ENCODE measurements at regions not wholly inside any gene's neighbourhood (a gene's known extent, or its start where the extent isn't known, plus 50 kb on each side); places are given as distances from the start of the nearest gene placed in this dataset.

- DNase-seq (ENCODE audit: low spot score): no peak
These were observed 202.5 kb upstream of the CHRM2 start for GRCh38 chr7:136665878-136666509.

DNA sequence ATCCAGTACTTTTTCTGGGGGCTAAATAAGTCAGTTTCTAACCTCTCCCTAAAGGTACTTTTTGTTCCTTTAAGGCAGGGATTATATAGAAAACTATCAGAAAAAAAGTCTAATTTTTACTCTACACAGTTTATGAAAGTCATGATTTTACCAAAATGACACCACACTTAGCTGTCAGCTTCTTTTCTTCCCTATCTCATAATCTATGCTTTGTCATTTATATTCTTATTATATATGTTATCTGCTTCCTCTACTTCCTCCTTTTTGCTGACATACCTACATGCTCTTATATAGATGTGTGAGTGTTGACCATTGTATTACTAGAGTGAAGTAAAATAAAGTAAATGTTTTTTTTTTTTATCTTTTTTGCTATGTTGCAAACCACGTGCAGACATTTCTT lies 203.9 kb upstream of the CHRM2 start:
- no peak for DNase-seq (ENCODE audit: low spot score)

DNA sequence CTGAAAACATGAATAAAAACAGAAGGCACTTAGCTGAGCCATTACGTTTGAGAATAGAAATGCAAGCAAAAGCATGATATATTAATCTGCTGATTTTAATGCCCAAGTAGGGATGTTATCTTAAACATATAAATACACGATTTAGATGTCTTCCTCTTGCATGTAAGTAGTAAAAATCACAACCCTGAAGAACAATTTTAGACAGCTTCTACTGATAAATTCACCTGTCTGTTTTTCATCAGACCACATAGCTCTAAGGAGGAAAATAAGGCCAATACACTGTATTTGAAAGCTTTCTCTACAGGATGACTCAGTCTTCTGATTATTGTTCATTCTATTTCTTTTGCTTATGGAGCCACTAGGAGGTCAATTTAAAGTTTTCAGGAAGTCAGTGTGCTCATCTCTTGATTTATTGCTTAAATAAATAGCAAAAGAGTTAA lies 210.9 kb upstream of the CHRM2 start:
- no peak for DNase-seq (ENCODE audit: low spot score)

DNA sequence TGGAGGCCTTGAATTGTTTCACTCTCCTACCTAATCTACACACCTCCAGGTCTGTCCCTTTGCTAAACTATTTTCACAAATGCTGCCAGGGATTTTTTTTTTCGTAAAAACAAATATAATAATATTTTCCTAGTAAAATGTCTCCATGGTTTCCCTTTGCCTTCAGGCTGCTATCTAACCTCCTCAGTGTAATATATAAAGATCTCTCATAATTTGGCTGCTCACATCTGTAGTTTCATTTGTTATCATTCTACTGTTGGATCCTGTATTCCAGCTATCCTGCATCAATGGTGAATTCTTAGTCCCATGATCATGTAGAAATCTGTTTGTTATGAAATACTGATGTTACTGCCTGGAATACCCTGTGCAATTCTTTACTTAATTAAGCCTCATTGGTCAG lies 211.9 kb upstream of the CHRM2 start:
- no peak for DNase-seq (ENCODE audit: low spot score)

GRCh38 chr7:136655414-136655813 lies 213.0 kb upstream of the CHRM2 start:
- DNase-seq (ENCODE audit: low spot score): no peak

GRCh38 chr7:136654406-136654805 lies 214.0 kb upstream of the CHRM2 start:
- no peak for DNase-seq (ENCODE audit: low spot score)

DNA sequence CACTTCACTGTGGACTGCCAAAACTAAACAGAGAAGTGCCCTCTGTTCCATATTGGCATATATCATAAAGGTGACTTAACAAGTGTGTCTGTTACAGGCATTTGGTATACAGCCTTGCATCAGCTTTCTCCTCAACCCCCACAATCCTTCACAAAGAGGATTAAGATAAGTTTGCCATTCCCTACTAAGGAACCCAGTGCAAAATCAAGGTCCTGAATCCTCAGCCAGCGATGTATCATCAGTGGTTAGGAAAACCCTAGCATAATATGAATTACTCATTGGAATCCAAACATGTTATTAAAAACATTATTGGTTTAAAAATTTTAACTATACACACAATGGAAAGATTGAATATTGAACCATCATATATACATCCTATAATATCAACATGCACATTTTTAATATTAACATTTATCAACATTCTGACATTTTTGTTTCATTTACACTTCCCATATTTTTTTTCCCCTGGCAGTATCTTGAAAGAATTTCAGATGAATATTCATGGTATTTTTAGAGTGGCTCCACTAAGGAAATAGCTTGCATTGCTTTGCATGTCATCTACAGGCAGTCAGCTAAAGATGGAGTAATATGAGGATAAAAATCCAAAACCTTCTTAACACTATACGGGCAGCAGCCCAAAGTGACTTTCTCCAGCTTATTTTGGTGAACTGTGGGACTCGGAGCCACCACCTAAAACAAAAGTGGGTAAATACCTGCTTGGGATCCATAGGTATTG lies 215.6 kb upstream of the CHRM2 start:
- no peak for DNase-seq (ENCODE audit: low spot score)

DNA sequence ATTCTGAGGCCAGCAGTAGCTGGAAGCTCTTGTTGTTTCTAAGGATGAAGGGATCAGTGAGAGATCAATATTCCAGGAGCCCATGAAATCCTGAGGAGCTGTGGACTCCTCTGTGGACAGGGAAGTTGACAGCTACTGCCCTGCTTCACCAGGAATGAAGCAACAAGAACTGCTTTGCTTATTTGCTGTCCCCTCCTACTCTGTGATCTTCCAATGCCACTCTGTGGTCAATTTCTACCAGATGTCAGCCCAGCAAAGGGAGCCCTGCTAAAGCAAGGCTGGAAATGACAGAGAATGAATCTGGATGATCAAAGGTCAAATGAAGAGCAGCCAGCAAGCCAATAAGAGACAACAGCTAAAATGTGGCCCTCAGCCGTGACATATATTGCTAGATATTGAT lies 227.5 kb upstream of the CHRM2 start:
- DNase-seq (ENCODE audit: low spot score): no peak

DNA sequence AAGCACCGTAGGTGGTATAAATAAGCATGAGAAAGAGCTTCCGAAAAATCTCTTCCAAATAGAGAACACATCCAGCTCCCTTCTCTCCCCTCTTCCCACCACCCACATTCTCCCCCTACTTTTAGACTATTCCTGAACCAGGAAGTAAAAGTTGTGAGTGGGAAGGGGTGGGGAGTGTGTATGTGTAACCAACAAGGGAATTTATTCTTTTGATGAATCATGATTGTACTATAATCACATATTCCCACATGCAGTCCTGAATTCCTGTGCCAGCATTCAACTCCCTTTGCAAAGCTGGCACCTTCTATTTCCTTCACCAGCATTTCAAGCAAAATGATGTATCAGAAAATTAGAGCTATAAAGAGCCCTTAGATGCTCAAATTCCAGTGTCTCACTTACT lies 230.6 kb upstream of the CHRM2 start:
- DNase-seq (ENCODE audit: low spot score): no peak

GRCh38 chr7:136635751-136636150 lies 232.7 kb upstream of the CHRM2 start:
- DNase-seq (ENCODE audit: low spot score): no peak

DNA sequence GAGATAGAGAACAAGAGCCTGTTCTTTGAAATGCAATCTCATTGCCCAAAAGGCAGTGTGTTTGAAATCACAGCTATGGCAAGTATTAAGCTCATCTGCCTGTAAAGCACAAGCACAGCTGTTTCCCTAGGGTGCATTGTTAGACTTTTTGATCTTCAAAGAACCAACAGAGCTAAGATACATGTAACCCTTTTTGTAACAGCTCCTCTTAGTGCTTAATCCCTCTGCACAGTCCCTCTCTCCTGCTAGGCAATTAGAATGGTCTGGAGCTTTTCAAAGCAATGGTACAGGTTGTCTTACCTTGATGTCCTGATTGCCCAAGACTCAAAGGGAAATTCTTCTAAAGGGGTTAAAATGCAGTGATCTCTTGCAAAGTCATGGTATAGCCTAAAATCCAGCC lies 249.6 kb upstream of the CHRM2 start:
- no peak for DNase-seq (ENCODE audit: low spot score)

- DNase-seq (ENCODE audit: low spot score): no peak
These were observed 251.3 kb upstream of the CHRM2 start for GRCh38 chr7:136617176-136617575.

DNA sequence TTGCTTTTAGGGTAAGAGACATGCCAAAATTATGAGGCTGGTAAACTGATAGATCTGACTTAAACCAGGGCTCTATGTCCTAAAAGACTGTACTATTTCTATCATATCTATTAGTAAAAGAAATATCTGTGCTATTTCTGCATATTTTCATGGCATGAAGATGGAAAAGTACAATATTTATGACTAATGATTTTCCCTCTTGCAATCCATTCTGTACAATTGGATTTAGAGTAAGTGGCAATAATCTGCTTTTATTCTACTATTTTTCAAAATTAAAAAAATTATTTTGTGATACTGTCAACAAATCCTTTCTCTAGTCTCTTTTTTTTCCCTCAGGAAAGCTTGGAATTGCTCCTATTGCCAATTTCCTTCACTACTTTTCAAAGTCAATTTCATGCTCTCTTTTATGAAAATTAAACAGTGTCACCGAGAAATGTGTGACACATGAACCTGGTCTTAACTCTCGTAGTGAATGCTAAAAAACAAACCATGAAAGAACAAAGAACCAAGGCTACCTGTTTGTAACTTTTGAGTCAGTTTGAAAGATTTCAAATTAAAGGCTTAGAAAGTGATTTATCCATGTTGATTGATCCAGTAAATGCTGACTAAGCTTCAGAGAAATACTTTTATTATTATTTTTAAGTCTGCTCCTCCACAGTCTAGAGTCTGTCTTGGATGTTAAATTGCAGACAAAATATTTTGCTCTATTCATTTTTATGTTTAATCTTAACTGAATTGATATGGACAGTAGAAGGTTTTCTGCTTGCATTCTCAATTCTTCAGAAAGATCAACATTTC lies 262.7 kb upstream of the CHRM2 start:
- DNase-seq (ENCODE audit: low spot score): no peak

- DNase-seq (ENCODE audit: low spot score): no peak
These were observed 266.7 kb upstream of the CHRM2 start for GRCh38 chr7:136601772-136602171.

DNA sequence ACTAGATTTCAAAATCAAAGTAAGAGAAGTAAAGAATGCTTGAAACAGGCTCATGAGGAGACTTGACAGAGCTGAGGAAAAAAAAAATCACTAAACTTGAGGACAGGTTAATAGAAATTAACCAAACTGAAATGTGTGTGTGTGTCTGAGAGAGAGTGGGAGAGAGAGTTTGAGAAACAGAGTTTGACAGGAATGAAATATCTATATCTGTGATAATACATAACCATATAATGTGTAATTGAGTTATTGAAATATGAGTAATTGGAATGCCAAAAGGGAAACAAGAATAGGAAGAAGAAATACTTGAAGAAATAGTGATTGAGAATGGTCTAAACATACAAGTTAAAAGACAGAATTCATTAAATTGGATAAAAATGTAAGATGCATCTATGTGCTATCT lies 268.0 kb upstream of the CHRM2 start:
- no peak for DNase-seq (ENCODE audit: low spot score)

DNA sequence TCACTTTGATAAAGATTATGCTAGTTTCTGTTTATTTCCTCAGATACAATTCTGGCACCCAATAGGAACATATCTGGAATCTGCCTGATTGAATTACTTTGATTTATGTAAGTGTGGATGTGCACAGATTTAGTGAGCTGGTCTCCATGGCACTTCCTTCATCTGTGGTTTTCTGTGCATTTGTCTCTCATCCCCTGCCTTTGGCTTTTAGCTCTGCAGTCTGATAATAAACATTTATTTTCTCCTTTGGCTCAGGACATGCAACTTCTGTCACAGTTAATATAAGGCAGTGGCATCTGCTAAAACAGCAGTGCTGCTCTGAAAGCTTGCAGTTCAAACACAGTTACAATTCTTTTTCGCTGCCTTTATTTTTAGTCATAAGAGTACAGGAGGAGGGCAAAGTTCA lies 273.7 kb upstream of the CHRM2 start:
- no peak for DNase-seq (ENCODE audit: low spot score)

DNA sequence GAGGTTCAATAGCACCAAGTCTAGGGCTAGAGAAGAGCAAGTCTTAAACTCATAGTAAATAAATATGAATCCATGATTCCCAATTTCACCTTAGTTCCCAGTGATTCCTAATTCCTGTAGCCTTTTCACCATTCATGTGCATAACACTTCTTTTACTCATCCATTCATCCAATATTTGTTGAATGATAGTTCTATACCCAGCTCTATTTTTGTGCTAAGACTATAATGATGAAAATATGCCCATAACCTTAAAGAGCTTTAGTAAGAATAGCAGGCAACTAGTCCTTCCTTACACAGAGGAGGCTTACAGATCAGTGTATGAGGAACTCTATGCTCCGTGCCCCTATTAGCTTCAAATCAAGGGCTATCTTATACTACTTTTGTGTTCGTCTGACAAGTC lies 280.2 kb upstream of the CHRM2 start:
- no peak for DNase-seq (ENCODE audit: low spot score)

DNA sequence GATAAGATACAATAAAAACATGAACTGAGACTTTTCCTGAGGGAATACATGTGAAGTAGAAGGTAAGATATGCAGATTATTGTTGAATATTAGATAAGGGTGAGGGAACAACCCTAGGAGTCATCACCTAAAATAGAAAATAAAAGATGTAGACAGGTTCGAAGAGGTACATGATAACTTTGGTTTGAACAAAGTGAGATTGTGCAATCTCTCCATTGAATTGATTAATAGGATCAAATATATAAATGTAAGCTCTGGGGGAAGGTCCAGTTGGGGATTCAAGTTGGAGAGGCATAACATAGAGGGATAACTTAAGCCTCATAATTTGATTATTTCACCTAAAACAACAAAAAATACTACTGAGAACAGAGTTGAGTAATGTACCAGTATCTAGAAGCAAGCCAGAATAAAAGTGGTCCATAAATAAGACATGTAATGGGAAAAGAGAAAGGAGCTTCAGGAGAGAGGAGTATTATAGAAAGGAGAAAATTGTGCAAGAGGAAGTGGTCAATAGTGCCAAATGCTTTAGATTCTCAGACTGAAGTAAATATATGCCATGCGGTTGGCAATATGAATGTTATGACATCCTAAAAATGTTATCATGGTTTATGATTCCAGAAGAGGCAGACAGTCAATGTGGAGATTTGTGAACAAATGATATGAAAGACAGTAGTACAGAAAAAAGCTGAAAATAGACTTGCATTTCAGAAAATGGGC lies 282.3 kb upstream of the CHRM2 start:
- DNase-seq (ENCODE audit: low spot score): no peak

GRCh38 chr7:136566491-136566890 lies 302.0 kb upstream of the CHRM2 start:
- DNase-seq (ENCODE audit: low spot score): no peak

- no peak for DNase-seq (ENCODE audit: low spot score)
These were observed 312.5 kb upstream of the CHRM2 start for GRCh38 chr7:136555933-136556332.

GRCh38 chr7:136551618-136552017 lies 316.8 kb upstream of the CHRM2 start:
- DNase-seq (ENCODE audit: low spot score): no peak

- DNase-seq (ENCODE audit: low spot score): no peak
These were observed 318.7 kb upstream of the CHRM2 start for GRCh38 chr7:136549756-136550155.

- no peak for DNase-seq (ENCODE audit: low spot score)
These were observed 334.7 kb upstream of the CHRM2 start for GRCh38 chr7:136533732-136534131.

All from ecto neural progenitor cell (in vitro differentiated cells).